ENCODE measurements at regions not wholly inside any gene's neighbourhood (a gene's known extent, or its start where the extent isn't known, plus 50 kb on each side); places are given as distances from the start of the nearest gene placed in this dataset.
"Not testable (repeated sequence)": the region's sequence is repeated elsewhere in the genome, so short reads cannot be mapped to it uniquely, and the experiment has no call there.

DNA sequence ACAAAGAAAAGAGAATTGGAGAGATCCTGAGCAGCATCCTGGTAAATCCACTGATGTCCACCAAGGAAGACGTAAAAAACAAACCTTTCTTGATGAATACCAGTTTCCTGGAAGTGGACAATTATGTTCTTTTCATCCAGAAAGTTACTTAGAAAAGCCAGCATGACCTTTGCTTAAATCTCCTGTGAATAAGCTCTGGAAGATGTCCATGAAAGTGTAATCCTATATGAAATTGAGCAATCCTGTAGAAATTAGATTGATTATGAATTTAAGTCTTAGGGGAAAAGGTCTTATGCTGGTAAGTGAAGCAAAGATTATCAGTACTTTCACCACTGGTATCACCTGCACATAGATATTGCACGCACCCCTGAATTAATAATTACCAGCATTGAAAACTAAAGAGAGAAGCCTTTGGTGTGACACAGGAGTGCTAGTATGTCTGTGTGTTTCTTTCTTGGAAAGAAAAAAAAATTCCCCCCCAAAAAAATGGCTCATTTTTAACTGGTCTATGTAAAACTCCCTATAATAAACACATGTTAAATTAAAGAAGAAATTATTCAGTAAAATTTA lies 164.5 kb upstream of the LHX8 start:
- no peak for ATAC-seq (ENCODE audit: low read depth in 2 of 2)
- Histone ChIP-seq H3K27ac (ENCODE audit: insufficient read depth, low read length, poor library complexity, severe bottlenecking) (no peak overlapping the region), H3K36me3 (ENCODE audit: control insufficient read depth, insufficient read depth, low read length) (no peaks in the 10 kb centered on the region), H3K9me3 (ENCODE audit: control insufficient read depth in 2 of 2, low read length in 2 of 2) (no peaks in the 10 kb centered on the region), H3K27me3 (ENCODE audit: control insufficient read depth, insufficient read depth, low read length) (no peaks in the 10 kb centered on the region), H3K4me1 (ENCODE audit: control insufficient read depth, insufficient read depth, low read length, poor library complexity, severe bottlenecking) (no peaks in the 10 kb centered on the region), H3K4me3 (ENCODE audit: low read depth, low read length) (no peak overlapping the region)
- Mint-ChIP-seq H3K36me3 (no peaks in the 10 kb centered on the region), H3K4me1 (no peaks in the 10 kb centered on the region), H3K4me3 (no peak overlapping the region), H3K27ac (no peak overlapping the region), H3K9me3 (peaks cover 0 to 3% (median 1%) of the 10 kb centered on the region in 7 donors), H3K27me3 (no peaks in the 10 kb centered on the region)
- no peak for DNase-seq

DNA sequence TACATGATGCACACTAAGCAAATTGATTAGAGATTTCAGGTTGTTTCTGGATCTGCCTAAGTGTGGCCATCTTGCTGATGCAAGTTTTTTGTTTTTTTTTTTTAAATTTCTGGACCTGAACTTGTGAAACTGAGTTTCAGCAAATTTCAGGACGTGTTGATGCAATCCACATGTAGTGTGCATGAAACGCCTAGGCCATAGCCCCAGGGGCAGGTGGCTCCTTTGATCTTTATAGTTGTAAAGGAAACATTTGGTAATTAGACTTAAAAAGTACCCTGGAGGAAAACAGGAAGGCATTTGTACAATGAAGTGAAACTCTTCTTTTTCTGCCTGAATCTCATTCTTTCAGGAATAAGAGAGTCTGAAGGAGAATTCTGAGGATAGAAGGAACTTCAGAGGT lies 162.2 kb upstream of the LHX8 start:
- H3K4me3 ChIP-seq (ENCODE audit: low read depth, low read length), result no peak overlapping the region
- no peak for DNase-seq
- H3K9me3 Mint-ChIP-seq, result peaks cover 0 to 5% (median 2%) of the 10 kb centered on the region in 7 donors
- no peaks in the 10 kb centered on the region for H3K27me3 Mint-ChIP-seq
- H3K27me3 ChIP-seq (ENCODE audit: control insufficient read depth, insufficient read depth, low read length), result no peaks in the 10 kb centered on the region
- no peaks in the 10 kb centered on the region for H3K9me3 ChIP-seq (ENCODE audit: control insufficient read depth in 2 of 2, low read length in 2 of 2)
- no peak for ATAC-seq (ENCODE audit: low read depth in 2 of 2)
- H3K27ac Mint-ChIP-seq, result no peak overlapping the region
- H3K36me3 Mint-ChIP-seq, result no peaks in the 10 kb centered on the region
- H3K4me1 Mint-ChIP-seq, result no peaks in the 10 kb centered on the region
- no peak overlapping the region for H3K27ac ChIP-seq (ENCODE audit: insufficient read depth, low read length, poor library complexity, severe bottlenecking)
- H3K4me3 Mint-ChIP-seq, result no peak overlapping the region
- H3K4me1 ChIP-seq (ENCODE audit: control insufficient read depth, insufficient read depth, low read length, poor library complexity, severe bottlenecking), result no peaks in the 10 kb centered on the region
- no peaks in the 10 kb centered on the region for H3K36me3 ChIP-seq (ENCODE audit: control insufficient read depth, insufficient read depth, low read length)

DNA sequence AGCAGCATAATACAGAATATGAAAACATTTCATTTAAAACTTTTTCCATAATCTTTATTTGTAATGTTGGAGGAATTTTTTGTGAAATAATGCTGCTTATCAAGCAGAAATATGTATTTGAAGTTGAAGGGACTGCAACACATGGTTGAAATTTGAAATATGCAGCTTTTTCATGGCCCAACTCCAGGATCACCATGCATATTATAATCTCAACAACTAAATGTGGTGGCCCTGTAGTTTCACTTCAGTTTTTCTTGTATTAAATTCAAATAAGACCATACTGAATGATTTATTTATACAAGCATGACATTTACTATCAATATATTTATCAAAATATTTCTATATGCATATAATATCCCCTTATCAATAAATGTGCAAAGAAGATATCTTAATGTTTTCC lies 157.7 kb upstream of the LHX8 start:
- no peaks in the 10 kb centered on the region for H3K4me1 ChIP-seq (ENCODE audit: control insufficient read depth, insufficient read depth, low read length, poor library complexity, severe bottlenecking)
- no peak for DNase-seq
- Mint-ChIP-seq H3K4me3 (no peak overlapping the region), H3K4me1 (no peaks in the 10 kb centered on the region), H3K27ac (no peak overlapping the region), H3K27me3 (no peaks in the 10 kb centered on the region), H3K36me3 (no peaks in the 10 kb centered on the region), H3K9me3 (peaks cover 0 to 5% (median 2%) of the 10 kb centered on the region in 7 donors)
- H3K9me3 ChIP-seq (ENCODE audit: control insufficient read depth in 2 of 2, low read length in 2 of 2), result no peaks in the 10 kb centered on the region
- no peaks in the 10 kb centered on the region for H3K36me3 ChIP-seq (ENCODE audit: control insufficient read depth, insufficient read depth, low read length)
- H3K4me3 ChIP-seq (ENCODE audit: low read depth, low read length), result no peak overlapping the region
- no peak for ATAC-seq (ENCODE audit: low read depth in 2 of 2)
- no peak overlapping the region for H3K27ac ChIP-seq (ENCODE audit: insufficient read depth, low read length, poor library complexity, severe bottlenecking)
- no peaks in the 10 kb centered on the region for H3K27me3 ChIP-seq (ENCODE audit: control insufficient read depth, insufficient read depth, low read length)

DNA sequence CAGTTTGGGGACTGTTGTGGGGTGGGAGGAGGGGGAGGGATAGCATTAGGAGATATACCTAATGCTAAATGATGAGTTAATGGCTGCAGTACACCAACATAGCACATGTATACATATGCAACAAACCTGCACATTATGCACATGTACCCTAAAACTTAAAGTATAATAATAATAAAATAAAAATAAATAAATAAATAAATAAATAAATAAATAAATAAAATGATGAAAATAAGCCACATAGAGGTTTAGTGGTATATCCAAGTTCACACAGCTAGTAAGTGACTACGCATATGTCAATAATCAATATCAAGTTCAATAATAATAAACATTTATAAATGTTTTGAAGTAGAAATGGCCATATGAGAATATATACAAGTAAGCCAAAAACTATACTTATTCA lies 141.7 kb upstream of the LHX8 start:
- peaks cover 0 to 12% (median 2%) of the 10 kb centered on the region in 7 donors for H3K9me3 Mint-ChIP-seq

DNA sequence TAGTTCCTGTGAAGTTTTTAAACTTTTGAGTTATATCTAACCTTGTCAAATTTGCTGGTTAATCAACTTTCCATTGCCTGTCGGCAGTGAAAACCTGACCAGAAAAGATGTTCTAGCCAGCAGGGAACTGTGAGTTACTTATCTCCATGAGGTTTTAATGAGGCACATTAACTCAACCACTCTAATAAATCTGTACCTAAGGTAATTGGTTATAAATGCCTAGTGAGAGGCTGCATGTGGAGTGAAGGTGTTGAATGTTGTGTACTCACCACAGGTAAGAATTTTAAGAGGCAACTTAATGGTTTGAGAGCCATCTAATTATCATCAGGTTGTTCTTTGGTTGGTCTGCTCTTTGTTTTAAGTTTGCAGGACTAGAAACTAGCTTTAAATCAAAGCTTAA lies 138.4 kb upstream of the LHX8 start:
- Histone ChIP-seq H3K4me3 (ENCODE audit: low read depth, low read length) (no peak overlapping the region), H3K9me3 (ENCODE audit: control insufficient read depth in 2 of 2, low read length in 2 of 2) (no peaks in the 10 kb centered on the region), H3K27me3 (ENCODE audit: control insufficient read depth, insufficient read depth, low read length) (no peaks in the 10 kb centered on the region), H3K4me1 (ENCODE audit: control insufficient read depth, insufficient read depth, low read length, poor library complexity, severe bottlenecking) (no peaks in the 10 kb centered on the region), H3K27ac (ENCODE audit: insufficient read depth, low read length, poor library complexity, severe bottlenecking) (no peak overlapping the region), H3K36me3 (ENCODE audit: control insufficient read depth, insufficient read depth, low read length) (no peaks in the 10 kb centered on the region)
- Mint-ChIP-seq H3K4me1 (no peaks in the 10 kb centered on the region), H3K27me3 (no peaks in the 10 kb centered on the region), H3K36me3 (no peaks in the 10 kb centered on the region), H3K4me3 (no peak overlapping the region), H3K9me3 (peaks cover 0 to 5% (median 0%) of the 10 kb centered on the region in 7 donors), H3K27ac (no peak overlapping the region)
- ATAC-seq (ENCODE audit: low read depth in 2 of 2) (no peak), DNase-seq (no peak)

More for the DNA sequence above, 141.7 kb upstream of the LHX8 start:
- not testable (repeated sequence) for H3K36me3 Mint-ChIP-seq; DNase-seq; H3K9me3 ChIP-seq (ENCODE audit: control insufficient read depth in 2 of 2, low read length in 2 of 2); H3K4me1 Mint-ChIP-seq; H3K4me3 Mint-ChIP-seq; H3K27ac Mint-ChIP-seq; H3K4me3 ChIP-seq (ENCODE audit: low read depth, low read length); ATAC-seq (ENCODE audit: low read depth in 2 of 2); H3K27me3 Mint-ChIP-seq; H3K36me3 ChIP-seq (ENCODE audit: control insufficient read depth, insufficient read depth, low read length); H3K27me3 ChIP-seq (ENCODE audit: control insufficient read depth, insufficient read depth, low read length); H3K4me1 ChIP-seq (ENCODE audit: control insufficient read depth, insufficient read depth, low read length, poor library complexity, severe bottlenecking); H3K27ac ChIP-seq (ENCODE audit: insufficient read depth, low read length, poor library complexity, severe bottlenecking)

DNA sequence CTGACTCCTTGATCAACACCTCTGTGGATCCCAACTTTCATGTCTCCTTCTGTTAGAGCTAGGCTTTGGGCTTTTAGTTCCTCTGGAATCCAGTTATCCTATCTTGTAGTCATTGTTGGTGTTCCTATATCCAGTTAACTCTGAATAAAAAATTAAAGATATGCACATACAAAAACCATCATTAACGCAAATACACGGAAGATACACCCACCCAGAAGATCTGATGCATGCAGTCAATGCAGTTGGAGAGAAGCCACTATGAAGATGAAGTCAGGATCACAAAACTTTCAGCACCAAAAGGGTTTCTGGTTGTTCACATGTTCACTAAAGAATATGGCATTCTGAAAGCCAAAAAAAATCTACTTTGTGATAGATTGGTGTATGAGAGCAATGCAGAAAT lies 123.6 kb upstream of the LHX8 start:
- H3K27ac Mint-ChIP-seq, result no peak overlapping the region
- Histone ChIP-seq H3K4me1 (ENCODE audit: control insufficient read depth, insufficient read depth, low read length, poor library complexity, severe bottlenecking) (no peaks in the 10 kb centered on the region), H3K36me3 (ENCODE audit: control insufficient read depth, insufficient read depth, low read length) (no peaks in the 10 kb centered on the region), H3K9me3 (ENCODE audit: control insufficient read depth in 2 of 2, low read length in 2 of 2) (no peaks in the 10 kb centered on the region), H3K4me3 (ENCODE audit: low read depth, low read length) (no peak overlapping the region), H3K27ac (ENCODE audit: insufficient read depth, low read length, poor library complexity, severe bottlenecking) (no peak overlapping the region), H3K27me3 (ENCODE audit: control insufficient read depth, insufficient read depth, low read length) (no peaks in the 10 kb centered on the region)
- H3K4me1 Mint-ChIP-seq, result peaks cover 0 to 3% (median 0%) of the 10 kb centered on the region in 4 donors
- DNase-seq (no peak), ATAC-seq (ENCODE audit: low read depth in 2 of 2) (no peak)
- no peak overlapping the region for H3K4me3 Mint-ChIP-seq
- H3K9me3 Mint-ChIP-seq, result peaks cover 0 to 19% (median 5%) of the 10 kb centered on the region in 7 donors
- no peaks in the 10 kb centered on the region for H3K27me3 Mint-ChIP-seq
- no peaks in the 10 kb centered on the region for H3K36me3 Mint-ChIP-seq

DNA sequence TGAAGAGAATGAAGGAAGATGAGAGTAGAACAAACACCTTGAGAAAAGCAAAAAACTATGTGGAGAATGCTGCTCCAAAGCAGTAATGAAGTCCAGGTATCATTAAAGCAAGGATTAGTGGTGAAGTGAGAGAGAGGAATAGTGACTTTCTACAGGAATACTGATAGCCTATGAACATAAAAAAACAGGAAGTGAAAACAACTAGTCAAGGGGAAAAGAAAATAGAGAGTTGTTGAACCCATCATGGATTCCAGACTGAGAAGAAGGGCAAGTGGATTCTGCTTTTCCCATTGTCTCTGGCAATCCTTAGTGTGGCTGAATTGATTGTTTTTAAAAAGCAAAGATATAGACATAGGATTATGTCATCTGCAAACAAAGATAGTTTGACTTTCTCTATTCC lies 119.9 kb upstream of the LHX8 start:
- ATAC-seq (ENCODE audit: low read depth in 2 of 2) (no peak), DNase-seq (no peak)
- H3K4me3 Mint-ChIP-seq, result no peak overlapping the region

DNA sequence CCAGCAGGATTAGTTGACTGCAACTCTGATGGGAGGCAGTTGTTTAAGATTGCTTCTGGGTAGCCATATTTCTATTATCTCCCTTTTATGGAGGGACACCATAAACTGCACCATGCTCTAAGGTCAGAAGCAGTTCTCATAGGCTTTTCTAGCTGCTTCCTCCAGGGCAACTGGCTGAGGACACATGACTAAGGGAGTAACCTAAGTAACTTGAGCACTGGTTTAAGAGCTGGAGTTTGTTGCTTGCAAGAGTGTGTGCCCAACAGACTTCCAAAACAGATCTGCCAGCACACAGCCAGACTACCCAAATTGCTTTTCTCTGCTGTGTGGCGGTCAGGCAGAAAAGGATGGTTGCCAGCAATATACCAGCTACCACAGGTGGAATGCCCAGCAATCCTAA lies 111.2 kb upstream of the LHX8 start:
- Histone ChIP-seq H3K4me3 (ENCODE audit: low read depth, low read length) (no peak overlapping the region), H3K4me1 (ENCODE audit: control insufficient read depth, insufficient read depth, low read length, poor library complexity, severe bottlenecking) (no peaks in the 10 kb centered on the region), H3K27ac (ENCODE audit: insufficient read depth, low read length, poor library complexity, severe bottlenecking) (no peak overlapping the region), H3K27me3 (ENCODE audit: control insufficient read depth, insufficient read depth, low read length) (no peaks in the 10 kb centered on the region), H3K36me3 (ENCODE audit: control insufficient read depth, insufficient read depth, low read length) (no peaks in the 10 kb centered on the region), H3K9me3 (ENCODE audit: control insufficient read depth in 2 of 2, low read length in 2 of 2) (no peaks in the 10 kb centered on the region)
- Mint-ChIP-seq H3K36me3 (no peaks in the 10 kb centered on the region), H3K27me3 (no peaks in the 10 kb centered on the region), H3K4me3 (no peak overlapping the region), H3K4me1 (no peaks in the 10 kb centered on the region), H3K9me3 (peaks cover 0 to 10% (median 2%) of the 10 kb centered on the region in 7 donors), H3K27ac (no peak overlapping the region)
- ATAC-seq (ENCODE audit: low read depth in 2 of 2), result no peak
- DNase-seq, result no peak

More for the DNA sequence above, 119.9 kb upstream of the LHX8 start:
- no peaks in the 10 kb centered on the region for H3K36me3 Mint-ChIP-seq
- H3K27me3 Mint-ChIP-seq, result no peaks in the 10 kb centered on the region
- H3K27ac ChIP-seq (ENCODE audit: insufficient read depth, low read length, poor library complexity, severe bottlenecking), result no peak overlapping the region
- no peak overlapping the region for H3K27ac Mint-ChIP-seq
- no peaks in the 10 kb centered on the region for H3K4me1 ChIP-seq (ENCODE audit: control insufficient read depth, insufficient read depth, low read length, poor library complexity, severe bottlenecking)
- peaks cover 0 to 25% (median 4%) of the 10 kb centered on the region in 7 donors for H3K9me3 Mint-ChIP-seq
- no peaks in the 10 kb centered on the region for H3K4me1 Mint-ChIP-seq
- no peaks in the 10 kb centered on the region for H3K36me3 ChIP-seq (ENCODE audit: control insufficient read depth, insufficient read depth, low read length)
- no peak overlapping the region for H3K4me3 ChIP-seq (ENCODE audit: low read depth, low read length)
- no peaks in the 10 kb centered on the region for H3K9me3 ChIP-seq (ENCODE audit: control insufficient read depth in 2 of 2, low read length in 2 of 2)
- H3K27me3 ChIP-seq (ENCODE audit: control insufficient read depth, insufficient read depth, low read length), result no peaks in the 10 kb centered on the region

All from CD4-positive, CD25-positive, alpha-beta regulatory T cell (primary cell).